Non-pigmented ciliary epithelial cell (primary cell): ENCODE measurements at regions not wholly inside any gene's neighbourhood (a gene's known extent, or its start where the extent isn't known, plus 50 kb on each side); places are given as distances from the start of the nearest gene placed in this dataset.

Source experiments
- DNase-seq: peaks from one replicate; pipeline ENCODE4 v3.0.0-alpha.2; 2010; ENCODE audit warnings: low read depth

- no peak for DNase-seq
Measured at GRCh38 chr5:62717301-62717933, 138.8 kb downstream of the LRRC70 start.

- DNase-seq: no peak
Measured at GRCh38 chr5:62714296-62714695, 135.7 kb downstream of the LRRC70 start.

GRCh38 chr5:62708481-62709325 is 130.1 kb downstream of the LRRC70 start:
- no peak for DNase-seq

- DNase-seq: no peak
Measured at GRCh38 chr5:62707563-62707962, 128.9 kb downstream of the LRRC70 start.

DNA sequence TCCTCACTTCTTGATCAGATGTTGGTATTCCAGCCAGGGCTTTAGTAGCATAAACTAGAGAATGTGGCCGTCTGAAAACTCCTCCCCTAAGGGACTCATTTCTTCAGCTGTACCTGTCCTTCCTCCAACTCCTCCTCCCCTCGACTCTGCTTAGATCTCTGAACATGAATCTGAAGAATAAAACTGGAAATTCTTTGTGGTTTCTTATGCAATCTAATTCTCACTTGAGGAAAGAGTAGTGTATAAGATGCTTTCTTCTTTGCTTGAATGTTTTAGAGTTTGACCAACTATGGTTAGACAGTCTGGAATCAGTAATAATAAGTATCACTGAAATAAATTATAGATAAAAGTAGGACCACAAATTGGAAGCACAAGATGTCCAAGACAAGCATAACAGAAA is 128.5 kb downstream of the LRRC70 start:
- no peak for DNase-seq

DNA sequence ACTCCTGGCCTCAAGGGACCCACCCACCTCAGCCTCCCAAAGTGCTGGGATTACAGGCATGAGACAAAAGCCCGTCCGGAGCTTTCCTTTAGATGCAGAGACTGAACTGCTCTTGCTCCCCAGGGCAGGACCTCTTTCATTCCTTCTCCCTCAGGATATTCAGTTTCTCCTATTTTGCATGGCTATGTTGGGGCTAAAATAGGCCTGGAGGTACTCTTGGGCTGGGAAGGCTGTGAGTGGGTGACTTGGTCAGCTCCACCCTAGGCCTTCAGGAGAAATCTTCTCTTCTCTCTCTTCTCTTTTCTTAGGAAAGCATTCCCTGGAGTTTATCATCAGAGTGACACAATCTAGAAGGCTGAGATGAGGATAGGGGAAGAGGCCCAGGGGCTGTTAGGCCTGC is 126.4 kb downstream of the LRRC70 start:
- no peak for DNase-seq

GRCh38 chr5:62702126-62702525 is 123.5 kb downstream of the LRRC70 start:
- DNase-seq: no peak

GRCh38 chr5:62701036-62701435 is 122.4 kb downstream of the LRRC70 start:
- no peak for DNase-seq

GRCh38 chr5:62698756-62699155 is 120.1 kb downstream of the LRRC70 start:
- no peak for DNase-seq

DNA sequence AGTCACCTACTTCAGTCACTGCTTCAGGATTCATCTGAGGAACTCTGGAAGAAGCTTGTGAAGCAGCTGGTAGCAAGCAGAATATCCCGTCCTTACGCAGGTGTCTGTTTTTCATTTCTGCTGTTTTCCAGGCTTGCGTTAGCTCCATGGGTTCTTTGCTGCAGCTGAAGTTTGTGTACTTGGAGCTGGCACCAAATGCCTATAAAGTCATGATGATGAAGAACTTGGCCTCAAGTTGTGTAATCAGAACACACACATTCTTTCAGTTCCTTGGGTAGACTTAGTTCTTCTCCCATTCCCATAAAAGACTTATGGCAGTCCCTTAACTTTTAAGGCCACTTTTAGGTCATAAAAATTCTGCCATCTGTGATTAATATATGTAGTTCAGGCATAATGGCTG is 116.7 kb downstream of the LRRC70 start:
- no peak for DNase-seq

DNA sequence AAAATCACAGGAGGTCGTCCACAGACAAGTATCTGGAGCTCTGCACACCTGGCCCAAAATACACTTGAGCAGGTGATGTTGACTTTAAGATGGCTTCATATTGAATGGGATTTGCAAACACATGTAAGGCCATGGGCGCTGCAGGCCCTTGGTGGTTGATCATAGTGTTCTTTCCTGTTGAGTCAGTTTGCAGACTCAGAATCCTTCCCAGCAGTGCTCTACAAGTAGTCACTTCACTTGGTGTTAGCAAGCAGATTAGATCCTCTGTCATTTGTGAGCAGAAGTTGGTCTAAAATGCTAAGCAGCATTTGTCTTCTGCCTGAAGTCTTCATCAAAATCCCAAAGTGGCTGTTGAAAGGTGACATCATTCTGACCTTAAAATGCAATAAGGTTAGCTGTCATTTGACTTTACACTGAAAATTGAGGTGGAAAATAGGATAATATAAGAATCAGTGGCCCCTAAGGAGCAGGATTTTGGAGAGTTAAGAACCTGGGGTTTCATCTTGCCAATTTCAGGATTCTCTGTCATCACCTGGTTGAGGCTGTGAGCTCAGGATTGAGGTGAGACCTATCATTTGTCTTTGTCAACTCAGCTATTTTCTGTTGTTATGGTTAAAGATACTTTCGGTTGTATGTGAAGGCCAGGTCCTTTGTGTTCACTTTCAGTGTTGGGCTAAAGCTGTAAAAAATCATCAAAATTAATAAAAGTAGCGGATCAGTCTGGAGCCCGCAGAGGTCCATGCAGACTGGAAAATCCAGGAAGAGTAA is 114.5 kb downstream of the LRRC70 start:
- no peak for DNase-seq

GRCh38 chr5:62691946-62692345 is 113.3 kb downstream of the LRRC70 start:
- DNase-seq: no peak

DNA sequence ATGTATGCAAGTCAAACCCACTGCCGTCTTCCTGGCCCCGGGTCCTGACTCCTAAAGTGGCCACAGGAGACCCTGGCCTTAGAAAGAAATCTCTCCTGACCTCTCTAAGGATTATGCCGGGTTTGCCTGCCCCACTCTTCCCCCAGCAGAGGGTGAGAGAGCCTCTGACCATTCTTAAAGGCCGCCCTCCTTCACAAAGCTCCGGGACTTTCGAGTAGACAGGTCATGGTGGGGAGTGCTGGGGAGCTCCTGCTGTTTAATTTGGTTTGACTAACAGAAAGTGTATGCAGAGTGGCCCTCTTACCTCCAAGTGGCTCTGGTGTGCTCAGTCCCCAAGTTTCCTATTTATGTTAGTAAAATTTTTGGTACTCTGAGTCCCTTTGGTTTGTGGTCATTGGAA is 111.8 kb downstream of the LRRC70 start:
- no peak for DNase-seq

DNA sequence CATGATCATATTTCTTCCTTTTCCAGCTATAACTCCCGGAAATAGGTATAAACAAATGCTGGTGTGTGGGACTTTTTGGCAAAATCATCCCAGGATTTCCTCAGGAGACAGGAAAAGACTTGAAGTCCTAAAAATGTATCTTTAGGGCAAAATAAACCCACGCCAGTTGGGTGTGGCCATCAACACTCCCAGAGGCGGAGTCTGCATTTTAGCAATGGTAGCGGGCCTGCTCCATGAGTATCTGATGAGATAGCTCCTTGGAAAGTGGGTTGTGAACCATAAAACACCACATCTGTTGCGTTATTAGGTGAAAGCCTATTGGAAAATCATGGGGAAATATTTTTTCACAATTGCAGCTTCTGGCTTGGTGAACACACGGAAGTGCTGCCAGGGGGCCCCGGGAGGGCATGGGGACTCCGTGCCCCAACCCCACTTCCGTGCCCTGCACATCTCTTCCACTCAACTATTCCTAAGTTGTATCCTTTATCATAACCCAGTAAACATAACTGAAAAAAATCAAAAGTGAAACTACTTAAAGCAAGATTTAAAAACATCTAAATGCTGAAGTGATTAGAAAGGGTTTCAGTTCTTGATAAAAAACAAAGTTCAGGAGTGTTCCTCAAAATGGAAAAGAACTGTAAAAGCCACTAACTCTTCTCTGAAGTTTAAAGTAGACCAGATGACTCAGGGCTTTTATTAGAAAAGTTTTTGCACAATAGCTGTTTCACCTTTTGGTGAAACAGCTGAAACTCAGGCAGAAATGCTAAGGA is 111.2 kb downstream of the LRRC70 start:
- no peak for DNase-seq

DNA sequence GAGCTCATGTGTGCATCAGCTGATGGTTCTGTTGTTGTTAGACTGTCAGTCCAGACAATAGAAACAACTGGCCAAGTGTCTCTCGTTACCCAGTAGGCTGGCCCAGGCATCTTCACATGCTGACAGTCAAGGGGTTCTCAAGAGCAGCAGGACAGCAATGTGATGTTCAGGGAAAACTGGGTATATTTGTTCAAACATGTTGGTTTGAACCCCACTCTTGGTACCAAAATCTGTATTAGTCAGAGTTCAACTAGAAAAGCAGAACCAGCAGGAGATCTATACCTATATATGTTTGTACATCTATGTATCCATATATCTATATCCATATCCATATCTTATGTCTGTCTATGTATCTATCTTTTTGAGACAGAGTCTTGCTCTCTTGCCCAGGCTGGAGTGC is 108.1 kb downstream of the LRRC70 start:
- no peak for DNase-seq

DNA sequence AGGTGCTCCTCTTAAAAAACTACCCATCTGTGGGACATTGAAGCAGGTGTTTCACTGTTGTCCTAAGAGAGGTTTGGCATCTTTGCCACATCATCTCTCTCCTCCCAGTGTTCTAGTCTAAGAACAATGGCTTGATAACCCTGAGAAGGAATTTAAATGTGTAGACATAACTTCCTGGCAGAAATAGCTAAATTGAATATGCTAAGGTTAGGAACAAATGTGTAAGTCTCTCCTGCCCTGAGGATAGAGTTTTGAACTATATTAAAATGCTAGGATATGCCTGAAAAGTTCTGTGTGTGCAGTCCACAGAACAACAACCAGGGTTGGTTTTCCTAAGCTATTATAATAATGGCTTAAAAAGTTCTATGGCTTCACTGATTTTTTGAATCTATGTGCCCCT is 106.6 kb downstream of the LRRC70 start:
- no peak for DNase-seq

GRCh38 chr5:62684310-62684709 is 105.7 kb downstream of the LRRC70 start:
- DNase-seq: no peak

DNA sequence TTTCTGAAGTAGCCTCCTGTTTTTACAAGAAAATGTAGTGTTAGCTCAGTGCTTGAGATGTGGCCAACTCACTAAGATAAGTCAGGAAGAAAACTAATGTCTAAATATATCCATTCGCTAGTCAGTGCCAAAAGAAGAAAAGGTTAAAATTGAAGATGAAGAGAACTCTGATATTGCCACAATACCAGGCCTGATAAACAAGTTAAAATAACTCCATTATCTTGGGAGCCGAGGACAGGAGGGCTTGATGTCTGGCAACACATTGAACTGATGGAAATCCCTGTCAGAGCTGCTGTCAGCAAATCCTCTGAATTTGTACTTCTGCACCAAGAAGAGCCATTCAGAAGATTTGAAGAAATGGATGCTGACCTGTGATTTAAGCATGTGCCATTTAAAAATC is 103.4 kb downstream of the LRRC70 start:
- DNase-seq: no peak

- no peak for DNase-seq
Measured at GRCh38 chr5:62681117-62681850, 102.7 kb downstream of the LRRC70 start.

- no peak for DNase-seq
Measured at GRCh38 chr5:62680121-62680520, 101.5 kb downstream of the LRRC70 start.
